Kidney epithelial cell (primary cell): ENCODE measurements at regions not wholly inside any gene's neighbourhood (a gene's known extent, or its start where the extent isn't known, plus 50 kb on each side); places are given as distances from the start of the nearest gene placed in this dataset.
A peak's percentile ranks its signal among the peaks of the same experiment; 100 is the strongest.
"Not testable (repeated sequence)": the region's sequence is repeated elsewhere in the genome, so short reads cannot be mapped to it uniquely, and the experiment has no call there.

Experiments
- DNase-seq: peaks from one replicate; pipeline ENCODE4 v3.0.0-alpha.2; 2010; ENCODE audit warnings: low read depth
- H3K27me3 ChIP-seq: 2 replicates; pipeline ENCODE4 v1.6.0; 2011; ENCODE audit warnings: low read length; ENCODE audit not compliant: control insufficient read depth, insufficient read depth
- H3K36me3 ChIP-seq: 2 replicates; pipeline ENCODE4 v1.5.1; 2011; ENCODE audit warnings: low read length; ENCODE audit not compliant: control insufficient read depth, insufficient read depth
- H3K4me3 ChIP-seq: 2 replicates; pipeline ENCODE4 v1.5.1; 2011; ENCODE audit warnings: low read depth, mild to moderate bottlenecking, control low read depth, low read length
- TF ChIP-seq, protein P1 (sequence below): IDR thresholded peaks from 2 replicates; pipeline ENCODE4 v1.5.1; 2011; ENCODE audit warnings: mild to moderate bottlenecking, moderate library complexity, low read length, control low read depth, inconsistent platforms; ENCODE audit not compliant: insufficient read depth, poor library complexity, severe bottlenecking

DNA sequence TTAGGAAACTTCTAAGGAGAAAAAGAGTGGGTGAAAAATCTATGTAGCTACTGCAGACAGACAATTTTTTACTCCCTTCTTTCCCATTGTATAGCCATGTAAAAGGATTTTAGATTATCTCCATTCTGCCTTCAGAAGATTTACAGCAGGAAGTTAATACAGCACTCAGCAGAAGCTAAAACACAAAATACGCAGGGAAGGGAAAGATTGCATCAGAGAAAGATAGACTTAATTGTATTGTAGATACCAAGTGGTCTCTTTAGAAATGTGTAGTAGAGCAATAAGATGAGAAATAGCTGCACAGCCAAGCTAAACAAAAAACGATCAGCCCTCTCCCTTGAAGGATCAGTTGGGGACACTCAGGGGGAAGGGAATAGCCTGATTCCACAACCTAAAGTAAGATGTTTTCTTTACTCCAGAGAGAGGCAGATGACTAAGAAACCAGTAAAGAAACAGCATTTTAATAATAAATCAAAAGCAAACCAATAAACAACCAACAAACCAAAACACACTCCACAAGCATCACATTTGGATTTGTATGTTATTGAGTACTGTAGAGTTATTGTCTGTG, 236.7 kb upstream of the SLITRK1 start:
- no peak for DNase-seq
- H3K4me3 ChIP-seq: no peak overlapping the region
- no peaks in the 10 kb centered on the region for H3K27me3 ChIP-seq
- no peaks in the 10 kb centered on the region for H3K36me3 ChIP-seq
- TF ChIP-seq, protein P1, sequence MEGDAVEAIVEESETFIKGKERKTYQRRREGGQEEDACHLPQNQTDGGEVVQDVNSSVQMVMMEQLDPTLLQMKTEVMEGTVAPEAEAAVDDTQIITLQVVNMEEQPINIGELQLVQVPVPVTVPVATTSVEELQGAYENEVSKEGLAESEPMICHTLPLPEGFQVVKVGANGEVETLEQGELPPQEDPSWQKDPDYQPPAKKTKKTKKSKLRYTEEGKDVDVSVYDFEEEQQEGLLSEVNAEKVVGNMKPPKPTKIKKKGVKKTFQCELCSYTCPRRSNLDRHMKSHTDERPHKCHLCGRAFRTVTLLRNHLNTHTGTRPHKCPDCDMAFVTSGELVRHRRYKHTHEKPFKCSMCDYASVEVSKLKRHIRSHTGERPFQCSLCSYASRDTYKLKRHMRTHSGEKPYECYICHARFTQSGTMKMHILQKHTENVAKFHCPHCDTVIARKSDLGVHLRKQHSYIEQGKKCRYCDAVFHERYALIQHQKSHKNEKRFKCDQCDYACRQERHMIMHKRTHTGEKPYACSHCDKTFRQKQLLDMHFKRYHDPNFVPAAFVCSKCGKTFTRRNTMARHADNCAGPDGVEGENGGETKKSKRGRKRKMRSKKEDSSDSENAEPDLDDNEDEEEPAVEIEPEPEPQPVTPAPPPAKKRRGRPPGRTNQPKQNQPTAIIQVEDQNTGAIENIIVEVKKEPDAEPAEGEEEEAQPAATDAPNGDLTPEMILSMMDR: no peak

DNA sequence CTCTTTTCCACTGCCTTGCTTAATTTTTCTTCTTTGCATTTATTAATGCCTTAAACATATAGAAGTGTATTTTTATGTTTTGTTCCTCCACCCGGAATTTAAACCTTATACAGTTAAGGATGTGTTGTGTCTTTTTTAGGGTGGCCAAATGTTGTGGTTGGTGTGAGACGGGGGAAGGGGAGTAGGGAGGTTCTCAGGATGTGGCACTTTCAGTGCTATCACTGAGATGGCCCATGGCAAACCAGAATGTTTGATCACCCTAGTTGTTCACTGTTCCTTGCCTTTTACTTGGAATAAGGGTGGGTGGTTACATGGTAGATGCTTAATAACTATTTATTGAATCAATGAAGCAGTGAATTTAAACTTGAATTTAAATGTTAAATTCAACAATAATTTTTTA, 216.0 kb upstream of the SLITRK1 start:
- no peaks in the 10 kb centered on the region for H3K36me3 ChIP-seq
- DNase-seq: no peak
- H3K4me3 ChIP-seq: no peak overlapping the region
- TF ChIP-seq, protein P1: no peak
- H3K27me3 ChIP-seq: no peaks in the 10 kb centered on the region

DNA sequence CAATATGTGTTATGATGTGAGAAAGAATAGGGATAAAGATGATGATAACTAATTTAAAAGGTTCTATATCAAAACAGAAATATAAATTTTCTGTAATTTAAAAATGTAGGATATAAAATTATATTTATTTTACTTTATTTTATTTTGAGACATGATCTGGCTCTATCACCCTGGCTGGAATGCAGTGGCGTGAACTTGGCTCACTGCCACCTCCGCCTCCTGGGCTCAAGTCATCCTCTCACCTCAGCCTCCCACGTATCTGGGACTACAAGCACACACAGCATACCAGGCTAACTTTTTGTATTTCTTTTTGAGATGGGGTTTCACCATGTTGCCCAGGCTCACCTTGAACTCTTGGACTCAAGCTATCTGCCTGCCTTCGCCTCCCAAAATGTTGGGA, 214.9 kb upstream of the SLITRK1 start:
- Histone ChIP-seq H3K4me3 (no peak overlapping the region), H3K36me3 (no peaks in the 10 kb centered on the region), H3K27me3 (no peaks in the 10 kb centered on the region)
- TF ChIP-seq, protein P1: no peak
- no peak for DNase-seq

DNA sequence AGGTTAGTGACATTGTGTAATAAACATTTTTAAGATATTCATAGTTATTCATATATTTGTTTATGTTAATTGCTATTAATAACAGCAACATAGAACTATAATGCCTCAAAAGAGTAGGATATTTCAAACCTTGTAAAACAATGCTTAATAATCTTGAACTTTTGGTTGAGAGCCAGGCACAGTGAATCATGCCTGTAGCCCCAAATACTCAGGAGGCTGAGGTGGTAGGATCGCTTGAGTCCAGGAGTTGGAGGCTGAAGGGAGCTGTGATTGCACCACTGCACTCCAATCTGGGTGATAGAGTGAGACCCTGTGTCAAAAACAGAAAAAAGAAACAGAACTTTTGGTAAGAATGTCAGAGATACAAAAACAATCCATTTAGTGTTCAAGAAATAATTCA, 213.9 kb upstream of the SLITRK1 start:
- Histone ChIP-seq H3K27me3 (no peaks in the 10 kb centered on the region), H3K36me3 (no peaks in the 10 kb centered on the region), H3K4me3 (no peak overlapping the region)
- TF ChIP-seq, protein P1: no peak
- DNase-seq: no peak

DNA sequence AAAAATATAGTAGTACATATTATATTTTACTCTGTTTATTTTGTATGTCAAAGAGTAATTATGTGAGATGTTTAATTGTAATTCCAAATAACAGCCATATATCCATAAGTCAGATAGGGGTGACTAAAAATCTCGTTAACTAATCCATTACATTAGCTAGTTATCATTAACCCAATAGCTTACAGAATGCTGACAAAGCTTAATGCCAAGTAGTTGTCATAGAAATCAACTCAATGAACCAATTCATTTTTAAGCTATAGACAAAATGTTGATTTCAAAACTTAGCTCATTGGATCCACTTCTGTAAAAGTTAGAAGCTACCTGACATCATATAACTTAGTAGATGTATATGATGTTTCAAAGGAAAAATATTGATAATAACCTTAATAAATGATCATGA, 206.7 kb upstream of the SLITRK1 start:
- DNase-seq: no peak
- Histone ChIP-seq H3K4me3 (no peak overlapping the region), H3K27me3 (no peaks in the 10 kb centered on the region), H3K36me3 (no peaks in the 10 kb centered on the region)
- TF ChIP-seq, protein P1: no peak

DNA sequence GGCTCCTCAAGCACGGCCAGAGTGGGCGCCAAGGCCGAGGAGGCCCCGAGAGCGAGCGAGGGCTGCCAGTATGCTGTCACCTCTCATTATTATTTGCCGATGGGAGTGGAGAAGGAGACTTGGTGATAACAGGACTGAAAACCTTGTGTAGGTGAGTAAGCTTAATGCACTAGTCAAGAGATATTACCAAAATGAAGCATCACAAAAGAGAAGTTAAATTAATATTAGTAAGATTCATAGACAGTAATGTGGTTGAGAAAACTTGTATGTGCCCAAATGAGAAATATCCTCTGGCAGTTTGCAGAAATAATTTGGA, 204.5 kb upstream of the SLITRK1 start:
- Histone ChIP-seq H3K4me3 (peak overlapping the region; percentile 9), H3K36me3 (no peaks in the 10 kb centered on the region), H3K27me3 (no peaks in the 10 kb centered on the region)
- TF ChIP-seq, protein P1: no peak
- no peak for DNase-seq

DNA sequence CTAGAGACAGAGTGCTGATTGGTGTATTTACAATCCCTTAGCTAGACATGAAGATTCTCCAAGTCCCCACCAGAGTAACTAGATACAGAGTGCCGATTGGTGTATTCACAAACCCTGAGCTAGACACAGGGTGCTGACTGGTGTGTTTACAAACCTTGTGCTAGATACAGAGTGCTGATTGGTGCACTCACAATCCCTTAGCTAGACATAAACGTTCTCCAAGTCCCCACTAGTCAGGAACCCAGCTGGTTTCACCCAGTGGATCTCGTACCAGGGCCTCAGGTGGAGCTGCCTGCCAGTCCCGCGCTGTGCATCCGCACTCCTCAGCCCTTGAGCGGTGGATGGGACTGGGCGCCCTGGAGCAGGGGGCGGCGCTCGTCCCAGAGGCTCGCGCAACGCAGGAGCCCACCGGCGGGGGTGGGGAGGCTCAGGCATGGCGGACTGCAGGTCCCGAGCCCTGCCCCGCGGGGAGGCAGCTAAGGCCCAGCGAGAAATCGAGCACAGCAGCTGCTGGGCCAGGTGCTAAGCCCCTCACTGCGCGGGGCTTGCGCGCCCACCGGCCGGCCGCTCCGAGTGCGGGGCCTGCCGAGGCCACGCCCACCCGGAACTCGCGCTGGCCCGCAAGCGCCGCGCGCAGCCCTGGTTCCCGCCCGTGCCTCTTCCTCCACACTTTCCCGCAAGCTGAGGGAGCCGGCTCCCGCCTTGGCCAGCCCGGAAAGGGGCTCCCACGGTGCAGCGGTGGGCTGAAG, 204.0 kb upstream of the SLITRK1 start:
- H3K36me3 ChIP-seq, DNase-seq, H3K27me3 ChIP-seq: not testable (repeated sequence)
- H3K4me3 ChIP-seq: peak overlapping the region; percentile 10
